Mesendoderm (in vitro differentiated cells): ENCODE measurements at regions not wholly inside any gene's neighbourhood (a gene's known extent, or its start where the extent isn't known, plus 50 kb on each side); places are given as distances from the start of the nearest gene placed in this dataset.
"Not testable (repeated sequence)": the region's sequence is repeated elsewhere in the genome, so short reads cannot be mapped to it uniquely, and the experiment has no call there.

Source experiments
- DNase-seq: peaks from one replicate; pipeline ENCODE4 v3.0.0; 2013
- H2AK5ac ChIP-seq: 2 replicates; pipeline ENCODE4 v1.6.1; 2013; ENCODE audit warnings: low read length, inconsistent platforms
- H2BK120ac ChIP-seq: 2 replicates; pipeline ENCODE4 v1.6.1; 2013; ENCODE audit warnings: low read depth, mild to moderate bottlenecking, low read length, moderate library complexity, mixed read lengths
- H2BK15ac ChIP-seq: replicated peaks from 2 replicates; pipeline ENCODE4 v1.6.1; 2013; ENCODE audit warnings: low read depth, mild to moderate bottlenecking, moderate library complexity
- H2BK5ac ChIP-seq: 2 replicates; pipeline ENCODE4 v1.6.1; 2013; ENCODE audit warnings: low read length, inconsistent platforms
- H3K18ac ChIP-seq: 2 replicates; pipeline ENCODE4 v1.6.1; 2013; ENCODE audit warnings: mild to moderate bottlenecking, low read length, mixed read lengths
- H3K23ac ChIP-seq: one replicate; pipeline ENCODE4 v1.6.1; 2013; ENCODE audit warnings: low read length
- H3K27ac ChIP-seq: 2 replicates; pipeline ENCODE4 v1.5.1; 2013; ENCODE audit warnings: low read depth, mild to moderate bottlenecking, inconsistent platforms, low read length, moderate library complexity
- H3K27me3 ChIP-seq: 2 replicates; pipeline ENCODE4 v1.6.1; 2013; ENCODE audit warnings: low read length, control low read depth, mild to moderate bottlenecking, inconsistent platforms; ENCODE audit not compliant: insufficient read depth, poor library complexity
- H3K36me3 ChIP-seq: 2 replicates; pipeline ENCODE4 v1.6.1; 2013; ENCODE audit warnings: low read length, inconsistent platforms; ENCODE audit not compliant: control insufficient read depth, insufficient read depth
- H3K4ac ChIP-seq: one replicate; pipeline ENCODE4 v1.6.1; 2013; ENCODE audit warnings: low read depth, mild to moderate bottlenecking, low read length, moderate library complexity
- H3K4me1 ChIP-seq: 2 replicates; pipeline ENCODE4 v1.6.1; 2013; ENCODE audit warnings: low read depth, low read length, inconsistent platforms; ENCODE audit not compliant: control insufficient read depth
- H3K4me2 ChIP-seq: 2 replicates; pipeline ENCODE4 v1.6.1; 2013; ENCODE audit warnings: low read length
- H3K4me3 ChIP-seq: 2 replicates; pipeline ENCODE4 v1.5.1; 2013; ENCODE audit warnings: mild to moderate bottlenecking, low read length
- H3K56ac ChIP-seq: one replicate; pipeline ENCODE4 v1.6.1; 2013; ENCODE audit warnings: low read length
- H3K79me1 ChIP-seq: 2 replicates; pipeline ENCODE4 v1.6.1; 2013; ENCODE audit warnings: low read length, inconsistent platforms
- H3K79me2 ChIP-seq: 2 replicates; pipeline ENCODE4 v1.6.1; 2013; ENCODE audit warnings: mild to moderate bottlenecking, low read length; ENCODE audit not compliant: control insufficient read depth, insufficient read depth
- H3K9ac ChIP-seq: 2 replicates; pipeline ENCODE4 v1.6.1; 2013; ENCODE audit warnings: low read length, inconsistent platforms
- H4K5ac ChIP-seq: one replicate; pipeline ENCODE4 v1.6.1; 2013; ENCODE audit warnings: low read length
- H4K8ac ChIP-seq: one replicate; pipeline ENCODE4 v1.6.1; 2013; ENCODE audit warnings: low read depth, mild to moderate bottlenecking, control low read depth, low read length, moderate library complexity
- WGBS: extraction: QIAGEN DNeasy Blood & Tissue Kit; methylation state at CpG from one replicate; pipeline ENCODE4 v1.1.7; 2013; ENCODE audit warnings: low lambda C conversion rate, missing lambda C conversion rate; ENCODE audit not compliant: insufficient coverage; ENCODE audit errors: extremely low coverage; 5-methylcytosine and 5-hydroxymethylcytosine counted together

- no peak overlapping the region for H2AK5ac ChIP-seq
- no peak overlapping the region for H2BK5ac ChIP-seq
- H3K4me3 ChIP-seq: no peak overlapping the region
- H3K4me2 ChIP-seq: no peak overlapping the region
- no peaks in the 10 kb centered on the region for H3K4me1 ChIP-seq
- no peak for DNase-seq
- no peak overlapping the region for H3K23ac ChIP-seq
- H2BK15ac ChIP-seq: no peak overlapping the region
- H3K27ac ChIP-seq: no peak overlapping the region
- no peaks in the 10 kb centered on the region for H3K27me3 ChIP-seq
- WGBS: no CpG with 5 or more reads among the region's 4 CpGs
- no peaks in the 10 kb centered on the region for H3K79me2 ChIP-seq
- H3K9ac ChIP-seq: no peak overlapping the region
- no peak overlapping the region for H3K56ac ChIP-seq
- no peak overlapping the region for H4K5ac ChIP-seq
- no peaks in the 10 kb centered on the region for H3K36me3 ChIP-seq
- no peak overlapping the region for H3K4ac ChIP-seq
- no peak overlapping the region for H2BK120ac ChIP-seq
- no peak overlapping the region for H3K18ac ChIP-seq
- H4K8ac ChIP-seq: no peak overlapping the region
- no peaks in the 10 kb centered on the region for H3K79me1 ChIP-seq
These were observed 53.1 kb upstream of the SETMAR start for GRCh38 chr3:4250064-4250463.

GRCh38 chr3:4251412-4251811 lies 51.8 kb upstream of the SETMAR start:
- Histone ChIP-seq H3K27ac (no peak overlapping the region), H3K4me3 (no peak overlapping the region), H3K36me3 (no peaks in the 10 kb centered on the region), H3K4me2 (no peak overlapping the region), H3K27me3 (no peaks in the 10 kb centered on the region), H2AK5ac (no peak overlapping the region), H3K79me2 (no peaks in the 10 kb centered on the region), H4K5ac (no peak overlapping the region), H3K9ac (no peak overlapping the region), H2BK5ac (no peak overlapping the region), H4K8ac (no peak overlapping the region), H3K79me1 (no peaks in the 10 kb centered on the region), H3K4me1 (no peaks in the 10 kb centered on the region), H2BK15ac (no peak overlapping the region), H3K23ac (no peak overlapping the region), H3K4ac (no peak overlapping the region), H3K18ac (no peak overlapping the region), H3K56ac (no peak overlapping the region), H2BK120ac (no peak overlapping the region)
- no peak for DNase-seq

- H3K27ac ChIP-seq, H3K23ac ChIP-seq, H4K8ac ChIP-seq, H3K56ac ChIP-seq, H3K79me2 ChIP-seq, H3K4me3 ChIP-seq, H3K9ac ChIP-seq, H3K4ac ChIP-seq, H3K4me2 ChIP-seq, H2BK120ac ChIP-seq, H3K79me1 ChIP-seq, H2AK5ac ChIP-seq, H2BK5ac ChIP-seq, DNase-seq, H3K4me1 ChIP-seq, H3K27me3 ChIP-seq, H2BK15ac ChIP-seq, H3K36me3 ChIP-seq, H4K5ac ChIP-seq, H3K18ac ChIP-seq: not testable (repeated sequence)
- no CpG with 5 or more reads among the region's 26 CpGs for WGBS
These were observed 49.9 kb upstream of the SETMAR start for GRCh38 chr3:4253072-4253832.
